Breast epithelium (tissue), 4 donors: ENCODE measurements at regions not wholly inside any gene's neighbourhood (a gene's known extent, or its start where the extent isn't known, plus 50 kb on each side); places are given as distances from the start of the nearest gene placed in this dataset.

Experiments used
- DNase-seq, 2 donors: peaks; one replicate each; pipeline ENCODE4 v3.0.0-alpha.2; 2019; ENCODE audit warnings: low spot score in 2 of 2
- H3K27ac ChIP-seq, 2 donors: fragments of 200-600 bp; sonication (generic) in 1 of 2; one replicate each; pipeline ENCODE4 v1.5.1; 2016 to 2019; ENCODE audit warnings: mild to moderate bottlenecking in 1 of 2
- H3K27me3 ChIP-seq, 2 donors: fragments of 200-600 bp; sonication (generic) in 1 of 2; one replicate each; pipeline versions ENCODE4 v1.5.1 to v1.6.0; 2017 to 2019; ENCODE audit warnings: control low read depth in 1 of 2, mild to moderate bottlenecking in 1 of 2
- H3K36me3 ChIP-seq: fragments of 200-600 bp; one replicate; pipeline ENCODE4 v1.5.1; 2019
- H3K4me1 ChIP-seq, 2 donors: fragments of 200-600 bp; sonication (generic); one replicate each; pipeline ENCODE4 v1.5.1; 2016 to 2019; ENCODE audit warnings: control low read depth in 1 of 2
- H3K4me3 ChIP-seq, 3 donors: fragments of 200-600 bp; sonication (generic); 1 replicate in 2 of 3; 2 replicates in 1 of 3; pipeline ENCODE4 v1.5.1; 2016 to 2019; ENCODE audit warnings: mild to moderate bottlenecking in 3 of 3, moderate library complexity in 2 of 3
- H3K9me3 ChIP-seq, 2 donors: fragments of 200-600 bp; sonication (generic) in 1 of 2; one replicate each; pipeline ENCODE4 v1.5.1; 2016 to 2019; ENCODE audit warnings: control low read depth in 1 of 2
- CTCF ChIP-seq, 3 donors: fragments of 450-650 bp; IDR thresholded peaks; one replicate each; pipeline ENCODE4 v1.5.1; 2016 to 2017; ENCODE audit warnings: antibody characterized with exemption in 3 of 3, mild to moderate bottlenecking in 3 of 3, moderate library complexity in 3 of 3
- POLR2A ChIP-seq: fragments of 450-650 bp; IDR thresholded peaks from one replicate; pipeline ENCODE4 v1.6.1; 2016; ENCODE audit warnings: antibody characterized with exemption, mild to moderate bottlenecking, moderate library complexity
- POLR2AphosphoS5 ChIP-seq, 3 donors: sonication (generic); formaldehyde crosslinking; IDR thresholded peaks; one replicate each; pipeline ENCODE4 v1.6.1; 2017; ENCODE audit warnings: antibody characterized with exemption in 3 of 3
- intact Hi-C: fragments of 100-400 bp; cut with DNase I; formaldehyde crosslinking; loops from one replicate; pipeline ENCODE4 v1.15.1; 2023; ENCODE audit warnings: low total_unique reads

GRCh38 chr2:238634701-238635357 lies 208.1 kb downstream of the ASB1 start:
- Histone ChIP-seq H3K4me1 (no peaks in the 10 kb centered on the region), H3K27me3 (no peaks in the 10 kb centered on the region), H3K4me3 (no peak overlapping the region), H3K27ac (peak overlapping the region; percentile 21 to 52), H3K9me3 (no peaks in the 10 kb centered on the region), H3K36me3 (no peaks in the 10 kb centered on the region)
- DNase-seq = peak in 1 of 2 donors; percentile 8
- TF ChIP-seq CTCF (IDR thresholded peaks at IDR 0.05) (no peak), POLR2A (no peak), POLR2AphosphoS5 (IDR thresholded peaks at IDR 0.05) (no peak)
- intact Hi-C loops = no loop called here

- no peaks in the 10 kb centered on the region for H3K4me1 ChIP-seq
- no peak overlapping the region for H3K4me3 ChIP-seq
- intact Hi-C loops = no loop called here
- H3K36me3 ChIP-seq = no peaks in the 10 kb centered on the region
- TF ChIP-seq POLR2AphosphoS5 (IDR thresholded peaks at IDR 0.05) (no peak), CTCF (IDR thresholded peaks at IDR 0.05) (no peak), POLR2A (no peak)
- H3K27ac ChIP-seq = peak overlapping the region; percentile 50 to 68
- no peaks in the 10 kb centered on the region for H3K9me3 ChIP-seq
- DNase-seq = peak in 1 of 2 donors; percentile 21
- no peaks in the 10 kb centered on the region for H3K27me3 ChIP-seq
Observed at GRCh38 chr2:238635647-238636051, 208.9 kb downstream of the ASB1 start.

- Histone ChIP-seq H3K9me3 (no peaks in the 10 kb centered on the region), H3K36me3 (no peaks in the 10 kb centered on the region), H3K4me1 (no peaks in the 10 kb centered on the region), H3K4me3 (no peak overlapping the region), H3K27ac (peak overlapping the region; percentile 50 to 68), H3K27me3 (no peaks in the 10 kb centered on the region)
- peak in 1 of 2 donors; percentile 14 for DNase-seq
- intact Hi-C loops = no loop called here
- no peak for TF ChIP-seq POLR2A
- TF ChIP-seq CTCF (IDR thresholded peaks at IDR 0.05) = no peak
- no peak for TF ChIP-seq POLR2AphosphoS5 (IDR thresholded peaks at IDR 0.05)
Observed at GRCh38 chr2:238636269-238637073, 209.7 kb downstream of the ASB1 start.

- no peaks in the 10 kb centered on the region for H3K4me1 ChIP-seq
- H3K27me3 ChIP-seq = no peaks in the 10 kb centered on the region
- DNase-seq = peak in 1 of 2 donors; percentile 13
- no peak overlapping the region for H3K4me3 ChIP-seq
- H3K27ac ChIP-seq = no peak overlapping the region
- intact Hi-C loops = no loop called here
- H3K36me3 ChIP-seq = no peaks in the 10 kb centered on the region
- H3K9me3 ChIP-seq = no peaks in the 10 kb centered on the region
- no peak for TF ChIP-seq POLR2AphosphoS5 (IDR thresholded peaks at IDR 0.05)
- TF ChIP-seq CTCF (IDR thresholded peaks at IDR 0.05) = no peak
- no peak for TF ChIP-seq POLR2A
Observed at GRCh38 chr2:238638100-238638981, 209.5 kb upstream of the TWIST2 start.
